HepG2 (cell line): ENCODE measurements at regions not wholly inside any gene's neighbourhood (a gene's known extent, or its start where the extent isn't known, plus 50 kb on each side); places are given as distances from the start of the nearest gene placed in this dataset.
A peak's percentile ranks its signal among the peaks of the same experiment; 100 is the strongest.

Source experiments
- CEBPG ChIP-seq: IDR thresholded peaks from 2 replicates; pipeline ENCODE4 v1.6.1; 2016
- FOXA1 ChIP-seq, 2 experiments: fragments of 450-650 bp in 1 of 2; sonication (generic) in 1 of 2; formaldehyde crosslinking in 1 of 2; IDR thresholded peaks; 2 replicates each; pipeline versions ENCODE4 v1.4.0 to v1.6.1; 2016 to 2020; ENCODE audit warnings: missing genetic modification reagents in 1 of 2
- GLI4 ChIP-seq: sonication (generic); formaldehyde crosslinking; IDR thresholded peaks from 2 replicates; pipeline ENCODE4 v1.5.1; 2020; ENCODE audit warnings: missing genetic modification reagents, mild to moderate bottlenecking, moderate library complexity, borderline replicate concordance
- HDAC2 ChIP-seq: sonication (generic); formaldehyde crosslinking; IDR thresholded peaks from 2 replicates; pipeline ENCODE4 v1.4.0; 2020; ENCODE audit warnings: missing genetic modification reagents
- HOMEZ ChIP-seq: IDR thresholded peaks from 2 replicates; pipeline ENCODE4 v1.6.1; 2016; ENCODE audit warnings: low read depth
- MNT ChIP-seq: fragments of 450-650 bp; IDR thresholded peaks from 2 replicates; pipeline ENCODE4 v1.6.1; 2016
- NCOR1 ChIP-seq: fragments of 200-600 bp; sonication (generic); IDR thresholded peaks from 2 replicates; pipeline ENCODE4 v1.7.0; 2017; ENCODE audit warnings: antibody characterized with exemption, low read length, borderline replicate concordance
- PAF1 ChIP-seq: IDR thresholded peaks from 2 replicates; pipeline ENCODE4 v1.6.1; 2016; ENCODE audit warnings: missing genetic modification reagents, missing compliant biosample characterization
- RNF219 ChIP-seq: sonication (generic); formaldehyde crosslinking; IDR thresholded peaks from 2 replicates; pipeline ENCODE4 v1.5.0; 2020; ENCODE audit warnings: mild to moderate bottlenecking, missing genetic modification reagents
- RXRA ChIP-seq: sonication (generic); formaldehyde crosslinking; IDR thresholded peaks from 2 replicates; pipeline ENCODE4 v1.5.1; 2020; ENCODE audit warnings: missing genetic modification reagents
- SOX5 ChIP-seq: IDR thresholded peaks from 2 replicates; pipeline ENCODE4 v1.6.1; 2016; ENCODE audit warnings: borderline replicate concordance
- TEAD3 ChIP-seq: optimal IDR thresholded peaks from 2 replicates; pipeline ENCODE3; 2016; ENCODE audit warnings: borderline replicate concordance
- TIGD3 ChIP-seq: sonication (generic); formaldehyde crosslinking; IDR thresholded peaks from 2 replicates; pipeline ENCODE4 v1.5.1; 2020; ENCODE audit warnings: mild to moderate bottlenecking, missing genetic modification reagents, borderline replicate concordance
- ZNF296 ChIP-seq: sonication (generic); formaldehyde crosslinking; conservative IDR thresholded peaks from 2 replicates; pipeline ENCODE4 v1.5.0; 2020; ENCODE audit warnings: mild to moderate bottlenecking, missing genetic modification reagents
- ZNF362 ChIP-seq: sonication (generic); formaldehyde crosslinking; IDR thresholded peaks from 2 replicates; pipeline ENCODE4 v1.4.0; 2020; ENCODE audit warnings: missing genetic modification reagents, mild to moderate bottlenecking, borderline replicate concordance
- ZNF547 ChIP-seq: sonication (generic); formaldehyde crosslinking; IDR thresholded peaks from 2 replicates; pipeline ENCODE4 v1.5.1; 2020; ENCODE audit warnings: mild to moderate bottlenecking, missing genetic modification reagents
- ZNF563 ChIP-seq: sonication (generic); formaldehyde crosslinking; IDR thresholded peaks from 2 replicates; pipeline ENCODE4 v1.8.0; 2022; ENCODE audit warnings: mild to moderate bottlenecking, moderate library complexity, missing genetic modification reagents
- ZNF703 ChIP-seq: sonication (generic); formaldehyde crosslinking; IDR thresholded peaks from 2 replicates; pipeline ENCODE4 v1.5.1; 2020; ENCODE audit warnings: missing genetic modification reagents, mild to moderate bottlenecking, moderate library complexity, borderline replicate concordance
- ZNF720 ChIP-seq: sonication (generic); formaldehyde crosslinking; IDR thresholded peaks from 2 replicates; pipeline ENCODE4 v1.4.0; 2020; ENCODE audit warnings: missing genetic modification reagents
- ZNF777 ChIP-seq: sonication (generic); formaldehyde crosslinking; IDR thresholded peaks from 2 replicates; pipeline ENCODE4 v1.4.0; 2020; ENCODE audit warnings: missing genetic modification reagents
- ZZZ3 ChIP-seq: sonication (generic); formaldehyde crosslinking; IDR thresholded peaks from 2 replicates; pipeline ENCODE4 v1.4.0; 2020; ENCODE audit warnings: missing genetic modification reagents, mild to moderate bottlenecking, borderline replicate concordance

- TF ChIP-seq MNT (no peak), ZNF296 (CRISPR knock-in tag) (no peak), ZNF547 (CRISPR knock-in tag) (no peak), ZNF563 (CRISPR knock-in tag) (no peak), HOMEZ (CRISPR knock-in tag) (0 out of 2 replicates have a peak, but pooled peaks have one; percentile 23), CEBPG (CRISPR knock-in tag) (no peak), FOXA1 (IDR thresholded peaks at IDR 0.05) (no peak), FOXA1 (CRISPR knock-in tag; IDR thresholded peaks at IDR 0.05) (peak; percentile 37; the same call in 1 of the 2 replicates), ZNF362 (CRISPR knock-in tag) (peak; percentile 59; the same call in 1 of the 2 replicates), GLI4 (CRISPR knock-in tag) (no peak), RNF219 (CRISPR knock-in tag) (no peak), RXRA (no peak; the same call in 1 of the 2 replicates), ZNF777 (CRISPR knock-in tag) (no peak), ZNF703 (CRISPR knock-in tag) (no peak), TEAD3 (CRISPR knock-in tag) (peak; percentile 18), ZZZ3 (CRISPR knock-in tag) (no peak), TIGD3 (CRISPR knock-in tag) (no peak), NCOR1 (0 out of 2 replicates have a peak, but pooled peaks have one; percentile 24), PAF1 (CRISPR knock-in tag) (no peak), ZNF720 (CRISPR knock-in tag) (no peak), SOX5 (CRISPR knock-in tag) (peak; percentile 88), HDAC2 (CRISPR knock-in tag) (0 out of 2 replicates have a peak, but pooled peaks have one; percentile 15)
Observed at GRCh38 chr2:160928854-160929301, 231.3 kb upstream of the TANK start (continued).
